ENCODE measurements at regions not wholly inside any gene's neighbourhood (a gene's known extent, or its start where the extent isn't known, plus 50 kb on each side); places are given as distances from the start of the nearest gene placed in this dataset.
"Not testable (repeated sequence)": the region's sequence is repeated elsewhere in the genome, so short reads cannot be mapped to it uniquely, and the experiment has no call there.

DNA sequence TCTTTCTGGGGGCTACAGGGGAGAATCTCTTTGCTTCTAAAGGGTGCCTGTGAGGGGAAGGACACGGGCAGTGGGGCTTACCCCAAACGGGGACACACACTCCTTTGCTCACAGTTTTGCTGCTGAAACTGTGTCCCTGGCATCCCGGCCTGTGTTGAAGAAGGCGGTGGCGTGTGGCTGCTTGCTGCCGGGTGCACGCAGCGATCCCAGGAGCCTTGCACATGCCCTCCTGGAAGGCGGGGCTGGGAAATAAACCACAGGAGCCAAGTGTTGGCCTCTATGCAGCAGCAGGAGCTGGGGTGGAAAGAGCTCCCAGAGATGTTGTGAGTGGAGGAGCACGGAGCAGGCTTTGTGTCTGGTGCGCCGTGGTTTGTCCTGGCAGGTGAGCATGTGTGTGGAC is 131.0 kb upstream of the CIBAR2 start:
- no peak overlapping the region for H3K4me3 Mint-ChIP-seq
- WGBS, 2 experiments (ENCODE audit: insufficient coverage in 1 of 2, insufficient read length in 1 of 2), result 93 to 96% methylated on average over 12 of the region's 12 CpGs

DNA sequence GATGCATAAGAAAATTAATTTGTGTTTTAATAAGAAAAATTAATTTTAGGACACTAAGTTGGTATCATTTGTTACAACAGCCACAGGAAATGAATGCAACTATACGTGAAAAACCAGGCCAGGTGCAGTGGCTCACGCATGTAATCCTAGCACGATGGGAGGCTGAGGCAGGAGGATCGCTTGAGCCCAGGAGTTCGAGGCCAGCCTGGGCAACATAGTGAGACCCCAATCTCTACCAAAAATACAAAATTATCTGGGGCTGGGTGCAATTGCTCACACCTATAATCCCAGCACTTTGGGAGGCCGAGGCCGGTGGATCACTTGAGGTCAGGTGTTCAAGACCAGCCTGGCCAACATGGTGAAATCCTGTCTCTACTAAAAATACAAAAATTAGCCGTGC is 132.2 kb upstream of the CIBAR2 start:
- 93 to 97% methylated on average over 5 to 8 of the region's 8 CpGs for WGBS, 2 experiments (ENCODE audit: insufficient coverage in 1 of 2, insufficient read length in 1 of 2)
- not testable (repeated sequence) for H3K9ac ChIP-seq (ENCODE audit: extremely low read depth, low read length, poor library complexity, severe bottlenecking); H3K36me3 Mint-ChIP-seq (ENCODE audit: low read depth); H3K9me3 ChIP-seq (ENCODE audit: control insufficient read depth, low read length); H3K4me1 ChIP-seq (ENCODE audit: control insufficient read depth, insufficient read depth, low read length); H3K9me3 Mint-ChIP-seq; H3K27me3 ChIP-seq (ENCODE audit: control insufficient read depth, insufficient read depth, low read length, poor library complexity, severe bottlenecking); H3K27ac ChIP-seq (ENCODE audit: low read depth, low read length); H3K27me3 Mint-ChIP-seq (ENCODE audit: insufficient read depth); DNase-seq; H3K36me3 ChIP-seq (ENCODE audit: control insufficient read depth, insufficient read depth, low read length); H3K4me3 ChIP-seq (ENCODE audit: low read length); H3K27ac Mint-ChIP-seq; H3K4me1 Mint-ChIP-seq; H3K4me3 Mint-ChIP-seq

More for the DNA sequence above, 131.0 kb upstream of the CIBAR2 start:
- no peaks in the 10 kb centered on the region for H3K36me3 ChIP-seq (ENCODE audit: control insufficient read depth, insufficient read depth, low read length)
- no peak overlapping the region for H3K27ac ChIP-seq (ENCODE audit: low read depth, low read length)
- H3K36me3 Mint-ChIP-seq (ENCODE audit: low read depth), result no peaks in the 10 kb centered on the region
- H3K9me3 ChIP-seq (ENCODE audit: control insufficient read depth, low read length), result no peaks in the 10 kb centered on the region
- H3K4me1 Mint-ChIP-seq, result peaks cover 8% of the 10 kb centered on the region
- peak overlapping the region; percentile 2 for H3K27ac Mint-ChIP-seq
- H3K4me3 ChIP-seq (ENCODE audit: low read length), result no peak overlapping the region
- no peaks in the 10 kb centered on the region for H3K9me3 Mint-ChIP-seq
- H3K27me3 Mint-ChIP-seq (ENCODE audit: insufficient read depth), result no peaks in the 10 kb centered on the region
- H3K9ac ChIP-seq (ENCODE audit: extremely low read depth, low read length, poor library complexity, severe bottlenecking), result no peak overlapping the region
- peaks cover 2% of the 10 kb centered on the region for H3K4me1 ChIP-seq (ENCODE audit: control insufficient read depth, insufficient read depth, low read length)
- TF ChIP-seq CTCF (conservative IDR thresholded peaks at IDR 0.05), result no peak
- no peak for DNase-seq
- H3K27me3 ChIP-seq (ENCODE audit: control insufficient read depth, insufficient read depth, low read length, poor library complexity, severe bottlenecking), result no peaks in the 10 kb centered on the region

DNA sequence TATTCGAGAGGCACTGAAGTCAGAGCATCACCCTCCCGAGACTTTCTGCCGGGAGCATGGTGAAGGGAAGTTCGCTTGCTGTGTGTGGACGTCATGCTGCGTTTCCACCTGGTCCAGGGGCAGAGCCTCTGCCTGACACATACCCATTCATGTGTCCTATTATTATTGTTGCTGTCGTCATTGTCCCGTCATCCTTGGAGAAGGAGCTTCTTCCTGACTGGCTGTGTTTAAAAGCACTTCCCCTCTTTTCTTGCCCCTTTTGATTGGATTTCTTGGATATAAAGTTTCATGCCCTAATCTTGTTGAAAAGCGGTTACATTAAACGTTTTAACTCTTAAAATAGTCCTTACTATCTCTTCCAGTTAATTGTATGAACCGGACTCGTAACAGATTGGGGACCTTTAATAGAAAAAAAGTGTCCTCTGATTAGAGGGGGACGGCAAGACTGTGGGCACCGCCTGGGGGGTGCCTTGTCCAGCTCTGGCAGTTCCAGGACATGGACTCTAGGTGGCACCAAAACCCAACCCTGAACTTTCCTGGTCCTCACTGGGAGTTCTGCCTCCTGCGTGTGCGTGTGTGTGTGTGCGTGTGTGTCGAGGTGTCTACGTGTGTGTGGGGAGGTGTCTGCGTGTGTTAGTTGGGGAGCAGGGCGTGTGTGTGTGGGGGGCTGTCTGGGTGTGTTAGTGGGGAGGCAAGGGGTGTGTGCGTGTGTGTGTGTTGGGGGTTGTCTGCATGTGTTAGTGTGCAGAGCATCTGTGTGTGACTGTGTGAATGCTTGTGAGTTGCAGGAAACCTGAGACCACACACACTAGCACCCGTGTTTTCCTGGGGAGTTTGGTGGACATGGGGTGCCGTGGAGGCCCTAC is 133.3 kb upstream of the CIBAR2 start:
- WGBS, 2 experiments (ENCODE audit: insufficient coverage in 1 of 2, insufficient read length in 1 of 2), result 46 to 62% methylated on average over 11 to 22 of the region's 24 CpGs
- no peaks in the 10 kb centered on the region for H3K36me3 Mint-ChIP-seq (ENCODE audit: low read depth)
- H3K27ac Mint-ChIP-seq, result no peak overlapping the region
- peak; percentile 89 for DNase-seq
- no peaks in the 10 kb centered on the region for H3K9me3 Mint-ChIP-seq
- Histone ChIP-seq H3K4me1 (ENCODE audit: control insufficient read depth, insufficient read depth, low read length) (peaks cover 2% of the 10 kb centered on the region), H3K27ac (ENCODE audit: low read depth, low read length) (no peak overlapping the region), H3K9me3 (ENCODE audit: control insufficient read depth, low read length) (no peaks in the 10 kb centered on the region), H3K9ac (ENCODE audit: extremely low read depth, low read length, poor library complexity, severe bottlenecking) (no peak overlapping the region), H3K27me3 (ENCODE audit: control insufficient read depth, insufficient read depth, low read length, poor library complexity, severe bottlenecking) (no peaks in the 10 kb centered on the region), H3K36me3 (ENCODE audit: control insufficient read depth, insufficient read depth, low read length) (no peaks in the 10 kb centered on the region), H3K4me3 (ENCODE audit: low read length) (no peak overlapping the region)
- no peak overlapping the region for H3K4me3 Mint-ChIP-seq
- peak; percentile 82 for TF ChIP-seq CTCF (conservative IDR thresholded peaks at IDR 0.05)
- no peaks in the 10 kb centered on the region for H3K27me3 Mint-ChIP-seq (ENCODE audit: insufficient read depth)
- peaks cover 6% of the 10 kb centered on the region for H3K4me1 Mint-ChIP-seq

Data from endodermal cell (in vitro differentiated cells).